Uterus (tissue), 2 donors: ENCODE measurements at regions not wholly inside any gene's neighbourhood (a gene's known extent, or its start where the extent isn't known, plus 50 kb on each side); places are given as distances from the start of the nearest gene placed in this dataset.

Experiments
- CTCF ChIP-seq, 4 experiments: fragments of 200-600 bp in 2 of 4; fragments of 450-650 bp in 2 of 4; sonication (generic) in 2 of 4; IDR thresholded peaks; one replicate each; pipeline ENCODE4 v1.5.1; 2016 to 2019; ENCODE audit warnings: antibody characterized with exemption in 4 of 4, mild to moderate bottlenecking in 2 of 4, moderate library complexity in 1 of 4
- POLR2A ChIP-seq, 2 donors: fragments of 450-650 bp; IDR thresholded peaks; one replicate each; pipeline ENCODE4 v1.6.1; 2016; ENCODE audit warnings: antibody characterized with exemption in 2 of 2, mild to moderate bottlenecking in 1 of 2, moderate library complexity in 1 of 2

- TF ChIP-seq CTCF (IDR thresholded peaks at IDR 0.05) (no peak), POLR2A (IDR thresholded peaks at IDR 0.05) (no peak)
These were observed 353.2 kb downstream of the SAMD5 start for GRCh38 chr6:147861696-147862095.
